Frontal cortex (tissue), 3 donors: ENCODE measurements at regions not wholly inside any gene's neighbourhood (a gene's known extent, or its start where the extent isn't known, plus 50 kb on each side); places are given as distances from the start of the nearest gene placed in this dataset.
A peak's percentile ranks its signal among the peaks of the same experiment; 100 is the strongest.
"Not testable (repeated sequence)": the region's sequence is repeated elsewhere in the genome, so short reads cannot be mapped to it uniquely, and the experiment has no call there.

Source experiments
- DNase-seq, 2 donors: peaks; one replicate each; pipeline ENCODE4 v3.0.0; 2012; ENCODE audit warnings: low spot score in 2 of 2
- FAIRE-seq: peaks from 2 replicates; lab custom pipeline; 2012; peaks lifted over from hg19 to GRCh38; lab: Jason Lieb, UNC
- donor health status: control.
- donor health status: control.
- donor health status: control.

GRCh38 chr3:145022447-145022846 is 1050.8 kb downstream of the DIPK2A start:
- DNase-seq (no peak), FAIRE-seq (no peak)

DNA sequence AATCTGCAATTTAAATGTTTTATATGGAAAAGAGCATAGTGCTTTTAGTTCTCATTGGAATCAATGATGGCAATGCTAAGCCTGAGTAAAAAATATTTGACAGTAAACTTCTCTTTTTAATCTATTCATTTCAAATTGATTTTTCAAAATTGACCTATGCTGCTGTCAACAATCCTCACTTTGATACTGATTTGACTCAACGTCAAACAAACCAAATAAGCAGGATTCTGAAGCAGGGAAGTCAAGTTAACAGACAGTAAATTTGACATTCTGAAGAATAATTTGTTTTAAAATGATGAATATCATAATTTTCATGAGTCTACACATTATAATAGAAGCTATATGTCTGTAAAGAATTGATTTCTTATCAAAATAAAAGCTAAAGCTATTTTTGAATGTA is 1053.1 kb downstream of the DIPK2A start:
- no peak for FAIRE-seq

GRCh38 chr3:145027186-145027585 is 1055.6 kb downstream of the DIPK2A start:
- not testable (repeated sequence) for FAIRE-seq, DNase-seq

More for the DNA sequence above, 1053.1 kb downstream of the DIPK2A start:
- DNase-seq = no peak

GRCh38 chr3:145032791-145033190 is 1061.2 kb downstream of the DIPK2A start:
- no peak for DNase-seq
- FAIRE-seq = no peak

DNA sequence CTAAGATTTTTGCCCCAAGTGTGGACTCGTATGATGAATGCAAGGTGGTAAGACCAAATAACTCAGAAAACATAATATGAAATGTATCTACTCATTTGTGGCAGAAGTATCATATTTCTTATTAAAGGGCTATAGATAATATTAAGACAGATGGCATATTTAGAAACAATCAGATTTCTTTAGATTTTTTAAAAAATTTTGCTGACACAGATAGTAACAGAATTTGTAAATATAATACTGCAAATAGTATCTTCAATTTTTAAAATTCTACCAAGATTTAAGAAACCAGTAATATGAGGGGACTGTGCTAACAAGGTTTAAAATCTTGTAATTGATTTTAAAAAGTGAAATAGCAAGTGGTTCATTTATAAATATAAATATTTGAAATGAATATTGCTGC is 1064.1 kb downstream of the DIPK2A start:
- DNase-seq = no peak
- no peak for FAIRE-seq

GRCh38 chr3:145054055-145054454 is 1082.4 kb downstream of the DIPK2A start:
- not testable (repeated sequence) for FAIRE-seq

GRCh38 chr3:145055375-145056076 is 1083.9 kb downstream of the DIPK2A start:
- DNase-seq (no peak), FAIRE-seq (no peak)

More at GRCh38 chr3:145054055-145054454, 1082.4 kb downstream of the DIPK2A start:
- not testable (repeated sequence) for DNase-seq

GRCh38 chr3:145058483-145058882 is 1086.9 kb downstream of the DIPK2A start:
- DNase-seq (no peak), FAIRE-seq (no peak)

GRCh38 chr3:145063616-145064015 is 1092.0 kb downstream of the DIPK2A start:
- no peak for DNase-seq

DNA sequence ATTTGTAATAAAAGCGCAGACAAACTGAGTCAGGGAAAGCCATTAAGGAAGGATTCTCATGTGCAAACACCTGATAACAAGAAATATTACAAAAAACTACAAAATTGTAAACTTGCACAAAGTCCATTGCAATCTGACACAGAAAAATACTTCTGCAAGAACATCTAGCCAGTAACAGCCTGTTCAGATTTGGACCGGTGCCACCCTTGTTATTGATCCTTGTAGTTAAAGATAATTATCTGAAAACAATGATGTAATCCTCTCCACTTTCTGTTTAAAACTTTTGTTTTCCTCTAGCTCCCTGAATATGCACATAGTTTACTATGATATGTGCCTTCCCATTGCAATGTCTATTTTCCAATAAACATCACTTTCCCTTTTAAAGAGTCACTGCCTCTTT is 1090.2 kb downstream of the PLOD2 start:
- no peak for DNase-seq
- no peak for FAIRE-seq

More at GRCh38 chr3:145063616-145064015, 1092.0 kb downstream of the DIPK2A start:
- FAIRE-seq = no peak

- FAIRE-seq (no peak), DNase-seq (no peak)
Observed at GRCh38 chr3:145079436-145079835, 1081.5 kb downstream of the PLOD2 start.

DNA sequence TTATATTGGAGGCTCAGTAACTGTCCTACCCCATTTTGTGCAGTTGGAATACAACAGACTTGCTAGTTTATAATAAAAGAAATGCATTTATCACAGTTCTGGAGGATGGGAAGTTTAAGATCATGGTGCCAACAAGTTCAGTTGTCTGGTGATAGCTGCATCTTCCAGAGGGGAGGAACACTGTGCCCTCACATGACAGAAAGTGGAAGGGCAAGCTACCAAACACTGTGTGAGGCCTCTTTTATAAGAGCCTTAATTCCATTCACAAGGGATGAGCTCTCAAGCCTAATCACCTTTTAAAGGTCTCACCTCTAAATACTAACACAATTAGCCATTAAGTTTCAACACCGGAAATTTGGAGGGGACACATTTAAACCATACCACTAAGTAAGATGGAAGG is 1073.9 kb downstream of the PLOD2 start:
- DNase-seq (no peak), FAIRE-seq (no peak)

DNA sequence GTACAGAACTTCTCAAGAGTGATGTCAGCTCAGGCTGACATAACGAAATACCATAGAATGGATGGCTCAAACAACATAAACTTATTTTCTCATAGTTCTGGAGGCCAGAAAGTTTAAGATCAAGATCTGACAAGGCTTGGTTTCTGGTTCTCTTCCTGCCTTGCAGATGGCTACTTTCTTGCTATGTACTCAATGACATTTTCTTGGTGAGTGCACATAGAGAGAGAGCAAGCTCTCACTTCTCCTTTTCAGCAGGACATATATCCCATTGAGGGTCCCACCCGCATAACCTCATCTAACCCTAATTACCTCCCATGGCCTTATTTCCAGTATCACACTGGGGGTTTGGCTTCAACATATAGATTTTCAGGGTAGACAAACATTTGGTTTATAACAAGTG is 1072.1 kb downstream of the PLOD2 start:
- no peak for FAIRE-seq
- DNase-seq = no peak

GRCh38 chr3:145089337-145089736 is 1071.6 kb downstream of the PLOD2 start:
- FAIRE-seq (no peak), DNase-seq (no peak)

GRCh38 chr3:145094355-145094941 is 1066.5 kb downstream of the PLOD2 start:
- DNase-seq (peak in 1 of 2 donors; percentile 18), FAIRE-seq (no peak)

DNA sequence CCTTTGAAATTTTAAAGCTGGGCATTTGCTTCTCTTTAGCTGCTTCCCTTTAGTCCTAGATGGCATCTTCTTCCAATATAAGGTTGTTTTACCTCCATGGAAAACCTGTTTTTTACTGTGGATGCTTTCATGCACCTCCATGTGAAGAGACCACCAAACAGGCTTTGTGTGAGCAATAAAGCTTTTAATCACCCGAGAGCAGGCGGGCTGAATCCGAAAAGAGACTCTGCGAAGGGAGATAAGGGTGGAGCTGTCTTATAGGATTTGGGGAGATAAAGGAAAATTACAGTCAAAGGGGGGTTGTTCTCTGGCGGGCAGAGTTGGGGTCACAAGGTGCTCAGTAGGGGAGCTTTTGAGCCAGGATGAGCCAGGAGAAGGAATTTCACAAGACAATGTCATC is 1049.8 kb downstream of the PLOD2 start:
- not testable (repeated sequence) for FAIRE-seq, DNase-seq

DNA sequence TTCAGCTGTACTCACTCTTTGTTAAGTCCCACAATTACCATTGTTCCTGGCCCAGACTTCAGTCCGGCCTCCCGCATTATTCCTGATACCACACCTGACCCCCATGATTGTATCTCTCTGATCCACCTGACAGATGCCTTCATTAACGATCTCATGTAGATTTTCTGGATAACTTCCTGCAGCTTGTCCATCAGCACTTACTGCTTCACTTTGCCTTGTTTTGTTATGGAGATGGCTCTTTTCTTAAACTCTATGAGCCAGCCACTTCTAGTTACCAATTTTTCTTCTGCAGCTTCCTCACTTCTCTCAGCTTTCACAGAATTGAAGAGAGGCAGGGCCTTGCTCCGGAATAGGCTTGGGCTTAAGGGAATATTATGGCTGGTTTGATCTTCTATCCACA is 1044.2 kb downstream of the PLOD2 start:
- FAIRE-seq (no peak), DNase-seq (no peak)

DNA sequence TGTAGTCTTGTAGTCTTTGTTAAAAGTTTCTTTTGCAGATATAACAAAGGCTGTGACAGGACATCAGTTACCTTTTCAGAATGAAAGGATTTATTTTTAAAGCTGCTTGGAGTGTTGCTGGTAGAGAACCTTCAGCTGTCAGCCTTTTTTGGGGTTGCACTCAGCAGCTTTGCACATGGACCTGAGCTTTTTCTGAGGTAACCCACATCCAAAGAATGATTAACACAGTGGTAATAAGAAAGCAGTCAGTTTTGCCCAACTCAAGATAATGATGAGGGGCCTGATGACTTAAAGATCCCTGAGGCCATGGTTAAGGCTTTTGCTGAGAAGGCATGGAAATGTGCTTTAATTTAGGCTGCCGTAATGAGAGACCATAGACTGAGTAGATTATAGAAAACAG is 1042.7 kb downstream of the PLOD2 start:
- FAIRE-seq (no peak), DNase-seq (no peak)

GRCh38 chr3:145124900-145125678 is 1035.9 kb downstream of the PLOD2 start:
- no peak for FAIRE-seq
- DNase-seq = no peak

- FAIRE-seq (no peak), DNase-seq (no peak)
Observed at GRCh38 chr3:145133281-145133680, 1027.7 kb downstream of the PLOD2 start.

DNA sequence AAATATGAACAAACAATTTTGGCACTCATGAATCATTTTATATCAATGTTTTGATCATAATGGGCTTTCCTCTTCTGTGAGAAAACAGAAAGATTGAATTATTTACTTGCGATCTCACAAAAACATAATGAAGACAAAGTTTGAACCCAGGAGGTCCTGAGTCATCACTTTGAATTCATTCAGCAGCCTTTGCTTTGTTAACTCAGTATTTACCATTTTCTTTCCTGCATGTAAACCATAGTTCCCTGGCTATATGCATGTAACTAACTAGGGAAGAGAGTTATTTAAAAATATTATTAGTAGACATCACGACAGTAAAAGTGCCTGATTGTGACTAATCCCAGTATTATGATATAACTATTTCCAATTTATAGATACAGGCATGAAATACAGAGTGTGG is 1026.2 kb downstream of the PLOD2 start:
- FAIRE-seq (no peak), DNase-seq (no peak)
